ENCODE measurements at regions not wholly inside any gene's neighbourhood (a gene's known extent, or its start where the extent isn't known, plus 50 kb on each side); places are given as distances from the start of the nearest gene placed in this dataset.

GRCh38 chr6:95786802-95787201 is 209.5 kb downstream of the MANEA start (continued):
- TF ChIP-seq E2F1 (CRISPR knock-in tag; IDR thresholded peaks at IDR 0.05) = no peak
- TF ChIP-seq TEAD1 (CRISPR knock-in tag; IDR thresholded peaks at IDR 0.05) = no peak
- no peak for TF ChIP-seq ZNF281 (CRISPR knock-in tag; IDR thresholded peaks at IDR 0.05)
- no peak for TF ChIP-seq PRRX2 (CRISPR knock-in tag; IDR thresholded peaks at IDR 0.05)
- no peak for TF ChIP-seq GTF2I (CRISPR knock-in tag; conservative IDR thresholded peaks at IDR 0.05)
- no peak for TF ChIP-seq KAT7 (CRISPR knock-in tag; IDR thresholded peaks at IDR 0.05; ENCODE audit: borderline replicate concordance)
- TF ChIP-seq SMAD3 (CRISPR knock-in tag; IDR thresholded peaks at IDR 0.05; ENCODE audit: borderline replicate concordance) = no peak

- Mint-ChIP-seq H3K9me3 (peaks cover 4% of the 10 kb centered on the region; the same call in 1 of the 2 replicates), H3K36me3 (no peaks in the 10 kb centered on the region), H3K4me1 (no peaks in the 10 kb centered on the region), H3K27ac (no peak overlapping the region), H3K4me3 (no peak overlapping the region), H3K27me3 (ENCODE audit: low read depth) (peaks cover 60% of the 10 kb centered on the region)
- no peak for DNase-seq (ENCODE audit: low spot score)
- ATAC-seq = no peak
- ChIA-PET POLR2A (no interaction called here), CTCF (no interaction called here)
- TF ChIP-seq ERG (CRISPR knock-in tag; IDR thresholded peaks at IDR 0.05) = no peak
- no peak for TF ChIP-seq SP1 (CRISPR knock-in tag; conservative IDR thresholded peaks at IDR 0.05)
- TF ChIP-seq MXD4 (CRISPR knock-in tag; IDR thresholded peaks at IDR 0.05; ENCODE audit: borderline replicate concordance) = no peak
- no peak for TF ChIP-seq TCF7 (CRISPR knock-in tag; IDR thresholded peaks at IDR 0.05; ENCODE audit: low read depth)
- no peak for TF ChIP-seq ZNF416 (CRISPR knock-in tag; IDR thresholded peaks at IDR 0.05)
- TF ChIP-seq ZNF532 (CRISPR knock-in tag; IDR thresholded peaks at IDR 0.05; ENCODE audit: borderline replicate concordance) = no peak
- 0 out of 2 replicates have a peak, but pooled peaks have one; percentile 4 for TF ChIP-seq ZNF121 (CRISPR knock-in tag; IDR thresholded peaks at IDR 0.05)
Measured at GRCh38 chr6:95790787-95791186, 213.5 kb downstream of the MANEA start.

- peaks cover 4% of the 10 kb centered on the region; the same call in 1 of the 2 replicates for H3K9me3 Mint-ChIP-seq
- H3K4me3 Mint-ChIP-seq = no peak overlapping the region
- DNase-seq (ENCODE audit: low spot score) = no peak
- no peak for ATAC-seq
- no peak overlapping the region for H3K27ac Mint-ChIP-seq
- H3K36me3 Mint-ChIP-seq = no peaks in the 10 kb centered on the region
- no peaks in the 10 kb centered on the region for H3K4me1 Mint-ChIP-seq
- ChIA-PET POLR2A (no interaction called here), CTCF (no interaction called here)
- peaks cover 85% of the 10 kb centered on the region for H3K27me3 Mint-ChIP-seq (ENCODE audit: low read depth)
- TF ChIP-seq ZNF671 (CRISPR knock-in tag; IDR thresholded peaks at IDR 0.05) = no peak
- TF ChIP-seq ZBTB21 (CRISPR knock-in tag; IDR thresholded peaks at IDR 0.05; ENCODE audit: borderline replicate concordance) = no peak
- no peak for TF ChIP-seq SMAD3 (CRISPR knock-in tag; IDR thresholded peaks at IDR 0.05; ENCODE audit: borderline replicate concordance)
- TF ChIP-seq HMGA2 (CRISPR knock-in tag; IDR thresholded peaks at IDR 0.05) = no peak
- TF ChIP-seq PRRX2 (CRISPR knock-in tag; IDR thresholded peaks at IDR 0.05) = no peak
- no peak for TF ChIP-seq EMX1 (CRISPR knock-in tag; IDR thresholded peaks at IDR 0.05)
- TF ChIP-seq ZNF263 (CRISPR knock-in tag; IDR thresholded peaks at IDR 0.05; ENCODE audit: low read depth) = no peak
- no peak for TF ChIP-seq GTF2I (CRISPR knock-in tag; conservative IDR thresholded peaks at IDR 0.05)
- TF ChIP-seq PRDM15 (CRISPR knock-in tag; IDR thresholded peaks at IDR 0.05) = no peak
- no peak for TF ChIP-seq SMAD4 (CRISPR knock-in tag; IDR thresholded peaks at IDR 0.05)
- TF ChIP-seq RORB (CRISPR knock-in tag; IDR thresholded peaks at IDR 0.05) = no peak
- TF ChIP-seq FOXJ3 (CRISPR knock-in tag; IDR thresholded peaks at IDR 0.05; ENCODE audit: borderline replicate concordance) = no peak
Measured at GRCh38 chr6:95794749-95795148, 217.4 kb downstream of the MANEA start.
